ENCODE measurements at regions not wholly inside any gene's neighbourhood (a gene's known extent, or its start where the extent isn't known, plus 50 kb on each side); places are given as distances from the start of the nearest gene placed in this dataset.

DNA sequence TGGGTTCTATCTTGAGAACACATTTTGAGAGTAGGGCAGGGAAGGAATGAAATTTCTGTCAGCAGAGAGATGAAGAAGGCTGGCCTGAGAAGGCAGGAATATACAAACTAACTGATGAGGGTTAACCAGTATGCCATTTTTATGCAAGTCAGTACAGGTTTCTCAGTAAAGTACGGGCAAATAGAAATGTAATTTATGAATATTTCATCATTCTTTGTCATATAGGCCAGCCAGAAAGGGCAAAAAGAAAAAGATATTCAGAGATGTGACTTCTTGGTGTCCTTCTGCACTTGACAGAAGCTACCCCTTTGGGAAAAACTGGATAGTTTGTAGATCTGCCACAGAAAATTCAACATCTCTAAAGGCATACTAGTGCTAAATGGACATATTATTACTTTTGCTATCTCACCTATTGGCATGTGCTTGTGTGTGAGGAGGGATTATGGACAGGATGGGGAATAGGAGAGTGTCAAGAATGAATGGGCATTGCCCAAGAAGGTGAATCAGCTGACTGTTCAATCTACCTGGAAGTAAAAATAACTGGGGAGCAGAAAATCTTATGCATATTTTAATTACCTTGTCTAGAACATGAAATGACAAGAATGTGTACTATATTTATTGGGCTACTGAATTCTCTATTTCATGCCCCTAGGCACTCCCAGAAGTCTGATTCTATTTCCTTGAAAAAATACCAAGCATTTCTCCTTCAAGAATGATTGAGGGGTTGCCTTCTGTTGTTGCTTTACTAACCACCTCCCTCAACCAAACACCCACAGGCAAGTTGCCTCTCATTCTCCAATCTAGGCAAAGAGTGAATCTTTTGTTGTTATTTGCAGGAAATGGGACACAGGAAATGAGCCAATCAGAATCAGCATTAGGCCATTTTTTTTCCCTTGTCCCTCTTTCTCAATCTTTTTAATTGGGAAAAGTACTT is 175.1 kb upstream of the SLC38A2 start:
- TF ChIP-seq EZH2 (IDR thresholded peaks at IDR 0.05; ENCODE audit: borderline replicate concordance, low read depth, low read length, poor library complexity, severe bottlenecking) = no peak
- TF ChIP-seq CTCF (conservative IDR thresholded peaks at IDR 0.05; ENCODE audit: low read depth, low read length) = no peak
